HCT116 (cell line): ENCODE measurements at regions not wholly inside any gene's neighbourhood (a gene's known extent, or its start where the extent isn't known, plus 50 kb on each side); places are given as distances from the start of the nearest gene placed in this dataset.

Source experiments
- ATAC-seq: fragments of 200-7000 bp; cut with Tn5 transposase; 2 replicates; pipeline ENCODE4 v1.9.1; 2020; ENCODE audit warnings: mild to moderate bottlenecking, moderate library complexity
- BruUV-seq: library from RNA; stranded (reverse); fragments of 400-500 nt; replicated peaks from 2 replicates; lab custom pipeline; 2021; lab: Mats Ljungman, UMichigan
- CTCF ChIA-PET: fragments of 300-600 bp; sonication (Branson Sonifier 250); formaldehyde crosslinking; loops from one replicate; lab custom pipeline; 2021; ENCODE audit warnings: antibody characterized with exemption; lab: Charles Lee
- POLR2A ChIA-PET: fragments of 300-600, 350-600 bp; sonication (Branson Sonifier 250); formaldehyde crosslinking; loops from one replicate; lab custom pipeline; 2021; ENCODE audit warnings: antibody characterized with exemption; lab: Charles Lee
- RAD21 ChIA-PET, 2 experiments: fragments of 300-600 bp; sonication (Branson Sonifier 250); formaldehyde crosslinking; loops; one replicate each; lab custom pipeline; 2023; ENCODE audit warnings: low total read pairs in 2 of 2; ENCODE audit not compliant: uncharacterized antibody in 2 of 2, unreplicated experiment in 2 of 2, low non-redundant PET in 1 of 2; lab: Charles Lee
- DNase-seq: peaks from one replicate; pipeline ENCODE4 v3.0.0-alpha.2; 2010; ENCODE audit warnings: low read depth, low spot score
- H2AFZ ChIP-seq: fragments of 200-600 bp; shearing (Covaris generic), sonication (generic); 2 replicates; pipeline ENCODE4 v1.6.1; 2017; ENCODE audit warnings: low read depth, mixed run types, mixed read lengths, antibody characterized with exemption, low read length; ENCODE audit not compliant: poor library complexity, severe bottlenecking
- H3K27ac ChIP-seq: 2 replicates; pipeline ENCODE4 v1.5.1; 2012; ENCODE audit warnings: low read depth, low read length
- H3K27me3 ChIP-seq: fragments of 200-600 bp; sonication (generic); 2 replicates; pipeline ENCODE4 v1.6.1; 2016; ENCODE audit warnings: mixed run types, low read length, mixed read lengths; ENCODE audit not compliant: insufficient read depth
- H3K36me3 ChIP-seq, 2 experiments: fragments of 200-500 bp in 1 of 2; fragments of 200-600 bp in 1 of 2; sonication (Bioruptor generic) in 1 of 2; sonication (generic) in 1 of 2; 2 replicates each; pipeline versions ENCODE4 v1.5.1 to v1.6.1; 2014 to 2016; ENCODE audit warnings: low read length in 2 of 2, inconsistent platforms in 1 of 2, mixed read lengths in 1 of 2, mixed run types in 1 of 2; ENCODE audit not compliant: insufficient read depth in 2 of 2, control insufficient read depth in 1 of 2
- H3K4me1 ChIP-seq, 2 experiments: fragments of 200-600 bp in 1 of 2; sonication (generic) in 1 of 2; 2 replicates each; pipeline versions ENCODE4 v1.5.1 to v1.6.1; 2012 to 2017; ENCODE audit warnings: low read length in 2 of 2, inconsistent platforms in 1 of 2, mild to moderate bottlenecking in 1 of 2, mixed read lengths in 1 of 2, mixed run types in 1 of 2, moderate library complexity in 1 of 2; ENCODE audit not compliant: insufficient read depth in 2 of 2, control insufficient read depth in 1 of 2
- H3K4me2 ChIP-seq: fragments of 200-600 bp; sonication (generic); 2 replicates; pipeline ENCODE4 v1.6.1; 2017; ENCODE audit warnings: mixed run types, low read length, mixed read lengths
- H3K4me3 ChIP-seq, 2 experiments: fragments of 200-600 bp in 1 of 2; sonication (generic) in 1 of 2; replicated peaks in 1 of 2; 2 replicates each; pipeline ENCODE4 v1.5.1; 2011 to 2016; ENCODE audit warnings: low read length in 2 of 2, control low read depth in 1 of 2, low read depth in 1 of 2, mild to moderate bottlenecking in 1 of 2, mixed read lengths in 1 of 2, mixed run types in 1 of 2
- H3K79me2 ChIP-seq: fragments of 200-600 bp; sonication (generic); 2 replicates; pipeline ENCODE4 v1.6.1; 2017; ENCODE audit warnings: mild to moderate bottlenecking, mixed run types, low read length, moderate library complexity, mixed read lengths; ENCODE audit not compliant: insufficient read depth
- H3K9ac ChIP-seq: fragments of 200-600 bp; sonication (generic); 2 replicates; pipeline ENCODE4 v1.6.1; 2016; ENCODE audit warnings: low read length, mixed read lengths
- H3K9me2 ChIP-seq: fragments of 200-600 bp; sonication (generic), shearing (Covaris generic); 2 replicates; pipeline ENCODE4 v1.6.1; 2017; ENCODE audit warnings: mixed run types, mild to moderate bottlenecking, moderate library complexity; ENCODE audit not compliant: insufficient read depth
- H3K9me3 ChIP-seq, 2 experiments: fragments of 200-500 bp in 1 of 2; fragments of 200-600 bp in 1 of 2; sonication (Bioruptor generic) in 1 of 2; sonication (generic) in 1 of 2; 2 replicates each; pipeline ENCODE4 v1.6.1; 2014 to 2017; ENCODE audit warnings: low read length in 2 of 2, mixed read lengths in 2 of 2, inconsistent platforms in 1 of 2, low read depth in 1 of 2, mild to moderate bottlenecking in 1 of 2, mixed run types in 1 of 2, moderate library complexity in 1 of 2; ENCODE audit not compliant: control insufficient read depth in 1 of 2, insufficient read depth in 1 of 2
- H4K20me1 ChIP-seq: fragments of 200-600 bp; sonication (generic), shearing (Covaris generic); 2 replicates; pipeline ENCODE4 v1.6.1; 2017; ENCODE audit warnings: mixed run types, mild to moderate bottlenecking, moderate library complexity; ENCODE audit not compliant: insufficient read depth
- ATF3 ChIP-seq: IDR thresholded peaks from 2 replicates; pipeline ENCODE4 v1.6.1; 2012
- ELF1 ChIP-seq: IDR thresholded peaks from 2 replicates; pipeline ENCODE4 v1.6.1; 2012; ENCODE audit warnings: low read depth, borderline replicate concordance
- EZH2 ChIP-seq: fragments of 200-600 bp; sonication (generic); IDR thresholded peaks from 2 replicates; pipeline ENCODE4 v1.6.1; 2017; ENCODE audit warnings: antibody characterized with exemption, mixed run types
- FOSL1 ChIP-seq: IDR thresholded peaks from 2 replicates; pipeline ENCODE4 v1.6.1; 2012; ENCODE audit warnings: low read depth
- JUND ChIP-seq: IDR thresholded peaks from 2 replicates; pipeline ENCODE4 v1.6.1; 2012
- POLR2A ChIP-seq: IDR thresholded peaks from 2 replicates; pipeline ENCODE4 v1.7.0; 2011; ENCODE audit warnings: borderline replicate concordance; ENCODE audit not compliant: insufficient read depth, insufficient read length; ENCODE audit errors: extremely low read depth
- POLR2AphosphoS5 ChIP-seq: IDR thresholded peaks from 2 replicates; pipeline ENCODE4 v1.6.1; 2011; ENCODE audit warnings: mild to moderate bottlenecking, low read depth, low read length, moderate library complexity
- REST ChIP-seq: IDR thresholded peaks from 2 replicates; pipeline ENCODE4 v1.6.1; 2012; ENCODE audit warnings: low read depth
- SIN3A ChIP-seq: IDR thresholded peaks from 2 replicates; pipeline ENCODE4 v1.6.1; 2012; ENCODE audit warnings: low read depth
- SRF ChIP-seq: IDR thresholded peaks from 2 replicates; pipeline ENCODE4 v1.6.1; 2012; ENCODE audit warnings: low read depth
- YY1 ChIP-seq: IDR thresholded peaks from 2 replicates; pipeline ENCODE4 v1.6.1; 2011; ENCODE audit warnings: low read length, low read depth, moderate library complexity, mild to moderate bottlenecking; ENCODE audit not compliant: insufficient replicate concordance; ENCODE audit errors: extremely low read depth
- ZBTB33 ChIP-seq: IDR thresholded peaks from 2 replicates; pipeline ENCODE4 v1.6.1; 2011; ENCODE audit warnings: mild to moderate bottlenecking, low read length, moderate library complexity; ENCODE audit not compliant: insufficient replicate concordance; ENCODE audit errors: extremely low read depth
- ZNF274 ChIP-seq: fragments of 200-500 bp; sonication (Bioruptor generic); IDR thresholded peaks from 2 replicates; pipeline ENCODE4 v1.6.1; 2014; ENCODE audit warnings: mild to moderate bottlenecking, low read depth, low read length, inconsistent platforms
- intact Hi-C: fragments of 100-400 bp; cut with micrococcal nuclease; formaldehyde crosslinking; loops from 2 replicates; pipeline ENCODE4 v1.10.0; 2022

- RAD21 ChIA-PET = no interaction called here
- no TSS peak for BruUV-seq
- TF ChIP-seq EZH2 (no peak), SIN3A (no peak), FOSL1 (no peak), POLR2AphosphoS5 (no peak), ZBTB33 (no peak), ATF3 (no peak), SRF (no peak)
Measured at GRCh38 chr13:53901593-53901992, 873.0 kb downstream of the OLFM4 start.

GRCh38 chr13:53907891-53908290 is 879.3 kb downstream of the OLFM4 start:
- no peaks in the 10 kb centered on the region; a peak in 1 of 4 replicates for H3K36me3 ChIP-seq
- no peaks in the 10 kb centered on the region for H3K9me2 ChIP-seq
- H2AFZ ChIP-seq = no peak overlapping the region
- no peak overlapping the region for H3K4me3 ChIP-seq
- H3K79me2 ChIP-seq = no peaks in the 10 kb centered on the region
- H3K4me2 ChIP-seq = no peak overlapping the region
- RAD21 ChIA-PET = no interaction called here
- POLR2A ChIA-PET = no interaction called here
- CTCF ChIA-PET = no interaction called here
- ATAC-seq (no peak), DNase-seq (no peak)
- H3K4me1 ChIP-seq = no peaks in the 10 kb centered on the region
- H4K20me1 ChIP-seq = no peaks in the 10 kb centered on the region
- BruUV-seq = no TSS peak
- no peaks in the 10 kb centered on the region for H3K27me3 ChIP-seq
- no peak overlapping the region for H3K27ac ChIP-seq
- H3K9me3 ChIP-seq = peaks cover 14 to 21% of the 10 kb centered on the region in 2 experiments; a peak in 2 of 4 replicates
- intact Hi-C loops = no loop called here
- no peak overlapping the region for H3K9ac ChIP-seq
- TF ChIP-seq ELF1 = no peak
- no peak for TF ChIP-seq SRF
- TF ChIP-seq ZBTB33 = no peak
- no peak for TF ChIP-seq SIN3A
- no peak for TF ChIP-seq JUND
- no peak for TF ChIP-seq POLR2A
- no peak for TF ChIP-seq YY1
- TF ChIP-seq ZNF274 = no peak
- no peak for TF ChIP-seq REST

More at GRCh38 chr13:53901593-53901992, 873.0 kb downstream of the OLFM4 start:
- peaks cover 17 to 21% of the 10 kb centered on the region in 2 experiments; a peak in 2 of 4 replicates for H3K9me3 ChIP-seq
- no peak overlapping the region for H3K4me3 ChIP-seq
- no peak overlapping the region for H3K9ac ChIP-seq
- H3K36me3 ChIP-seq = no peaks in the 10 kb centered on the region
- no peaks in the 10 kb centered on the region for H3K79me2 ChIP-seq
- H3K27ac ChIP-seq = no peak overlapping the region
- H2AFZ ChIP-seq = no peak overlapping the region
- H4K20me1 ChIP-seq = no peaks in the 10 kb centered on the region
- no peaks in the 10 kb centered on the region for H3K9me2 ChIP-seq
- ATAC-seq (no peak), DNase-seq (no peak)
- no peaks in the 10 kb centered on the region for H3K27me3 ChIP-seq
- CTCF ChIA-PET = no interaction called here
- POLR2A ChIA-PET = no interaction called here
- intact Hi-C loops = no loop called here
- no peak overlapping the region for H3K4me2 ChIP-seq
- no peaks in the 10 kb centered on the region for H3K4me1 ChIP-seq
